GM19023 (cell line): ENCODE measurements at regions not wholly inside any gene's neighbourhood (a gene's known extent, or its start where the extent isn't known, plus 50 kb on each side); places are given as distances from the start of the nearest gene placed in this dataset.
A peak's percentile ranks its signal among the peaks of the same experiment; 100 is the strongest.
"Not testable (repeated sequence)": the region's sequence is repeated elsewhere in the genome, so short reads cannot be mapped to it uniquely, and the experiment has no call there.

Experiments
- ATAC-seq: cut with Tn5 transposase; IDR thresholded peaks from one replicate; pipeline ENCODE4 v1.9.1; 2021; ENCODE audit warnings: mild to moderate bottlenecking, moderate library complexity; ENCODE audit not compliant: unreplicated experiment

GRCh38 chr10:62492870-62493180 is 118.7 kb downstream of the ZNF365 start:
- no peak for ATAC-seq

- ATAC-seq: no peak
These were observed 122.8 kb downstream of the ZNF365 start for GRCh38 chr10:62496925-62497324.

GRCh38 chr10:62498271-62498670 is 124.1 kb downstream of the ZNF365 start:
- no peak for ATAC-seq

- ATAC-seq: not testable (repeated sequence)
These were observed 125.9 kb downstream of the ZNF365 start for GRCh38 chr10:62500116-62500515.

- ATAC-seq: no peak
These were observed 127.4 kb downstream of the ZNF365 start for GRCh38 chr10:62501547-62501946.

GRCh38 chr10:62502995-62503613 is 128.9 kb downstream of the ZNF365 start:
- no peak for ATAC-seq

- no peak for ATAC-seq
These were observed 129.7 kb downstream of the ZNF365 start for GRCh38 chr10:62503872-62504271.

GRCh38 chr10:62506371-62506770 is 132.2 kb downstream of the ZNF365 start:
- no peak for ATAC-seq

GRCh38 chr10:62511238-62511637 is 137.1 kb downstream of the ZNF365 start:
- peak; percentile 21 for ATAC-seq

- ATAC-seq: peak; percentile 79
These were observed 137.5 kb downstream of the ZNF365 start for GRCh38 chr10:62511656-62512055.

GRCh38 chr10:62512732-62513475 is 138.7 kb downstream of the ZNF365 start:
- ATAC-seq: no peak

GRCh38 chr10:62514079-62514693 is 140.0 kb downstream of the ZNF365 start:
- ATAC-seq: no peak

- no peak for ATAC-seq
These were observed 143.1 kb downstream of the ZNF365 start for GRCh38 chr10:62517252-62517651.

- ATAC-seq: peak; percentile 61
These were observed 153.1 kb downstream of the ZNF365 start for GRCh38 chr10:62527019-62527827.

GRCh38 chr10:62528441-62528840 is 154.3 kb downstream of the ZNF365 start:
- peak; percentile 82 for ATAC-seq

GRCh38 chr10:62529396-62529795 is 155.2 kb downstream of the ZNF365 start:
- ATAC-seq: no peak

GRCh38 chr10:62534031-62534430 is 159.9 kb downstream of the ZNF365 start:
- no peak for ATAC-seq

- ATAC-seq: no peak
These were observed 164.4 kb downstream of the ZNF365 start for GRCh38 chr10:62538606-62539005.

- no peak for ATAC-seq
These were observed 166.2 kb downstream of the ZNF365 start for GRCh38 chr10:62540389-62540788.

- no peak for ATAC-seq
These were observed 167.6 kb downstream of the ZNF365 start for GRCh38 chr10:62541811-62542210.

GRCh38 chr10:62543571-62544355 is 169.6 kb downstream of the ZNF365 start:
- no peak for ATAC-seq
